Transverse colon (tissue), 4 donors: ENCODE measurements at regions not wholly inside any gene's neighbourhood (a gene's known extent, or its start where the extent isn't known, plus 50 kb on each side); places are given as distances from the start of the nearest gene placed in this dataset.

Experiments used
- CTCF ChIP-seq, 5 experiments: fragments of 200-600 bp in 3 of 5; fragments of 450-650 bp in 2 of 5; sonication (generic) in 3 of 5; IDR thresholded peaks; 1 replicate in 2 of 5; 2 replicates in 3 of 5; pipeline ENCODE4 v1.5.1; 2016 to 2017; ENCODE audit warnings: antibody characterized with exemption in 5 of 5, inconsistent platforms in 3 of 5, mild to moderate bottlenecking in 2 of 5, moderate library complexity in 1 of 5
- EP300 ChIP-seq: sonication (generic); formaldehyde crosslinking; IDR thresholded peaks from one replicate; pipeline ENCODE4 v1.6.1; 2017; ENCODE audit warnings: antibody characterized with exemption, low read depth
- POLR2AphosphoS5 ChIP-seq, 3 donors: sonication (generic); formaldehyde crosslinking; IDR thresholded peaks; one replicate each; pipeline ENCODE4 v1.6.1; 2016; ENCODE audit warnings: antibody characterized with exemption in 3 of 3

DNA sequence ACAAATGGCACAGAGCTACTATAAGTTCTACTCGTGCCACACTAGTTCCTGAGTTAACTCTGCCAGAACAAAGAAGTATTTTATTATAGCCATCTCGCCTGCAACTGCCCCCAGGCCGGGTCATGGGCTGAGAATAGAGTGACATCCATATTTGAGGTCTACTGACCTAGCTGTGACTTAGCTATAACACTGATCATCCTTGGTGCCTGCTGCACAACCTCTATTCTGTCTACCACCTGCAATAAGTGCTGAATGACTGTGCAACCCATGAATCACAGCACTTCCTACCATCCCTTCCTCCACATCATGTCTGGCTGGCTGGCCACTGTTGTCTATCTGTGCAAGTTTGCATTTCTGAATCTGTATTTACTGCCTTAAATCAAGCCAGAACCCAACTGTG is 506.5 kb upstream of the TBL1XR1 start:
- TF ChIP-seq POLR2AphosphoS5 (IDR thresholded peaks at IDR 0.05) = no peak
- no peak for TF ChIP-seq CTCF (IDR thresholded peaks at IDR 0.05)
- no peak for TF ChIP-seq EP300
